ENCODE measurements at regions not wholly inside any gene's neighbourhood (a gene's known extent, or its start where the extent isn't known, plus 50 kb on each side); places are given as distances from the start of the nearest gene placed in this dataset.

DNA sequence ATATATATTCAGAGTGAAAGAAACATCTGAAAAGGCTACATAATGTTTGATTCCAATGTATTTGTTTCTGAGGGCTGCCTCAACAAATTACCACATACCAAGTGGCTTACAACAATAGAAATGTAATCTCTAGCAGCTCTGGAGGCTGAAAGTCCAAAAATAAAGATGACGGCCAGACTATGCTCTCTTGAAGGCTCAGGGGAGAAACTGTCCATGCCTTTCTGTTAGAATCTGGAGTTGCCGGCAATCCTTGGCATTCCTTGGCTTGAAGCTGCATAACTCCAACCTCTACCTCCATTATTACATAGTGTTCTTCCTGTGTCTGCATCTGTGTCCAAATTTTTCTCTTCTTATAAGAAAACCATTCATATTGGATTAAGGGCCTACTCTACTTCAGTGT lies 68.1 kb upstream of the PLEKHG7 start:
- no TSS peak for BruUV-seq (replicated peaks)
- no peaks in the 10 kb centered on the region for H3K4me1 Mint-ChIP-seq (ENCODE audit: low read depth, unreplicated experiment)

GRCh38 chr12:92634202-92634601 lies 68.6 kb upstream of the PLEKHG7 start:
- Mint-ChIP-seq H3K4me3 (ENCODE audit: unreplicated experiment) (no peak overlapping the region), H3K9me3 (ENCODE audit: unreplicated experiment) (no peaks in the 10 kb centered on the region), H3K36me3 (ENCODE audit: insufficient read depth, unreplicated experiment) (no peaks in the 10 kb centered on the region), H3K27ac (ENCODE audit: unreplicated experiment) (no peak overlapping the region), H3K27me3 (ENCODE audit: insufficient read depth, unreplicated experiment) (peaks cover 18% of the 10 kb centered on the region), H3K4me1 (ENCODE audit: low read depth, unreplicated experiment) (no peaks in the 10 kb centered on the region)
- POLR2A ChIA-PET: no interaction called here
- H3K36me3 ChIP-seq (ENCODE audit: control insufficient read depth, insufficient read depth, low read length): no peaks in the 10 kb centered on the region
- no peak overlapping the region for H3K4me3 ChIP-seq (ENCODE audit: low read depth, low read length)
- CTCF ChIA-PET: no interaction called here
- no peak for TF ChIP-seq CTCF (IDR thresholded peaks at IDR 0.05; ENCODE audit: insufficient read depth in 1 of 2, low read depth in 1 of 2, low read length in 1 of 2, severe bottlenecking in 1 of 2, unreplicated experiment in 1 of 2)
- H3K27me3 ChIP-seq (replicated peaks; ENCODE audit: control insufficient read depth, insufficient read depth, low read length): no peaks in the 10 kb centered on the region
- no TSS peak for BruUV-seq (replicated peaks)
- H3K9me3 ChIP-seq: no peaks in the 10 kb centered on the region
- no peaks in the 10 kb centered on the region for H3K4me1 ChIP-seq
- intact Hi-C loops (cut with micrococcal nuclease; ENCODE audit: unreplicated experiment): no loop called here
- no peak for DNase-seq

More for the DNA sequence above, 68.1 kb upstream of the PLEKHG7 start:
- Histone ChIP-seq H3K27me3 (replicated peaks; ENCODE audit: control insufficient read depth, insufficient read depth, low read length) (no peaks in the 10 kb centered on the region), H3K4me3 (ENCODE audit: low read depth, low read length) (no peak overlapping the region), H3K36me3 (ENCODE audit: control insufficient read depth, insufficient read depth, low read length) (no peaks in the 10 kb centered on the region), H3K9me3 (no peaks in the 10 kb centered on the region), H3K4me1 (no peaks in the 10 kb centered on the region)
- CTCF ChIA-PET: no interaction called here
- H3K36me3 Mint-ChIP-seq (ENCODE audit: insufficient read depth, unreplicated experiment): no peaks in the 10 kb centered on the region
- H3K4me3 Mint-ChIP-seq (ENCODE audit: unreplicated experiment): no peak overlapping the region
- POLR2A ChIA-PET: no interaction called here
- H3K27me3 Mint-ChIP-seq (ENCODE audit: insufficient read depth, unreplicated experiment): peaks cover 17% of the 10 kb centered on the region
- no peaks in the 10 kb centered on the region for H3K9me3 Mint-ChIP-seq (ENCODE audit: unreplicated experiment)
- DNase-seq: no peak
- H3K27ac Mint-ChIP-seq (ENCODE audit: unreplicated experiment): no peak overlapping the region
- no peak for TF ChIP-seq CTCF (IDR thresholded peaks at IDR 0.05; ENCODE audit: insufficient read depth in 1 of 2, low read depth in 1 of 2, low read length in 1 of 2, severe bottlenecking in 1 of 2, unreplicated experiment in 1 of 2)
- intact Hi-C loops (cut with micrococcal nuclease; ENCODE audit: unreplicated experiment): no loop called here

- POLR2A ChIA-PET: no interaction called here
- intact Hi-C loops (cut with micrococcal nuclease; ENCODE audit: unreplicated experiment): no loop called here
- Histone ChIP-seq H3K27me3 (replicated peaks; ENCODE audit: control insufficient read depth, insufficient read depth, low read length) (no peaks in the 10 kb centered on the region), H3K4me1 (no peaks in the 10 kb centered on the region), H3K36me3 (ENCODE audit: control insufficient read depth, insufficient read depth, low read length) (no peaks in the 10 kb centered on the region), H3K4me3 (ENCODE audit: low read depth, low read length) (no peak overlapping the region), H3K9me3 (no peaks in the 10 kb centered on the region)
- BruUV-seq (replicated peaks): no TSS peak
- DNase-seq: no peak
- Mint-ChIP-seq H3K9me3 (ENCODE audit: unreplicated experiment) (no peaks in the 10 kb centered on the region), H3K4me3 (ENCODE audit: unreplicated experiment) (no peak overlapping the region), H3K4me1 (ENCODE audit: low read depth, unreplicated experiment) (no peaks in the 10 kb centered on the region), H3K27ac (ENCODE audit: unreplicated experiment) (no peak overlapping the region), H3K36me3 (ENCODE audit: insufficient read depth, unreplicated experiment) (no peaks in the 10 kb centered on the region), H3K27me3 (ENCODE audit: insufficient read depth, unreplicated experiment) (peaks cover 12% of the 10 kb centered on the region)
- CTCF ChIA-PET: no interaction called here
- no peak for TF ChIP-seq CTCF (IDR thresholded peaks at IDR 0.05; ENCODE audit: insufficient read depth in 1 of 2, low read depth in 1 of 2, low read length in 1 of 2, severe bottlenecking in 1 of 2, unreplicated experiment in 1 of 2)
Measured at GRCh38 chr12:92630968-92631367, 71.8 kb upstream of the PLEKHG7 start.

All from Caco-2 (cell line).